BLaER1 (cell line): ENCODE measurements at regions not wholly inside any gene's neighbourhood (a gene's known extent, or its start where the extent isn't known, plus 50 kb on each side); places are given as distances from the start of the nearest gene placed in this dataset.
A peak's percentile ranks its signal among the peaks of the same experiment; 100 is the strongest.

Experiments
- H3K27ac ChIP-seq: shearing (Covaris generic); formaldehyde crosslinking; 2 replicates; pipeline ENCODE4 v1.8.1; 2022
- H3K27me3 ChIP-seq: shearing (Covaris generic); formaldehyde crosslinking; 2 replicates; pipeline ENCODE4 v1.8.1; 2022
- H3K36me3 ChIP-seq: shearing (Covaris generic); formaldehyde crosslinking; 2 replicates; pipeline ENCODE4 v1.8.1; 2022
- H3K4me1 ChIP-seq: shearing (Covaris generic); formaldehyde crosslinking; 2 replicates; pipeline ENCODE4 v1.8.1; 2022
- H3K4me2 ChIP-seq: shearing (Covaris generic); formaldehyde crosslinking; 2 replicates; pipeline ENCODE4 v1.8.1; 2022
- H3K4me3 ChIP-seq: shearing (Covaris generic); formaldehyde crosslinking; 2 replicates; pipeline ENCODE4 v1.8.1; 2022
- H3K9ac ChIP-seq: shearing (Covaris generic); formaldehyde crosslinking; 2 replicates; pipeline ENCODE4 v1.8.1; 2022
- H3K9me3 ChIP-seq: shearing (Covaris generic); formaldehyde crosslinking; 2 replicates; pipeline ENCODE4 v1.8.1; 2022
- H4K20me1 ChIP-seq: shearing (Covaris generic); formaldehyde crosslinking; 2 replicates; pipeline ENCODE4 v1.8.1; 2022
- Cebpa-rat ChIP-seq: shearing (Covaris generic); IDR thresholded peaks from 2 replicates; pipeline ENCODE4 v1.8.1; 2022

GRCh38 chr3:168589376-168589775, 493.7 kb upstream of the GOLIM4 start:
- H3K27ac ChIP-seq, result no peak overlapping the region
- H4K20me1 ChIP-seq, result no peaks in the 10 kb centered on the region
- no peaks in the 10 kb centered on the region for H3K27me3 ChIP-seq
- H3K36me3 ChIP-seq, result no peaks in the 10 kb centered on the region
- TF ChIP-seq Cebpa-rat, result no peak
- H3K4me1 ChIP-seq, result peaks cover 17% of the 10 kb centered on the region
- no peaks in the 10 kb centered on the region for H3K9me3 ChIP-seq
- H3K4me3 ChIP-seq, result no peak overlapping the region
- H3K9ac ChIP-seq, result no peak overlapping the region
- no peak overlapping the region for H3K4me2 ChIP-seq

GRCh38 chr3:168585544-168585943, 489.8 kb upstream of the GOLIM4 start:
- Histone ChIP-seq H3K9ac (no peak overlapping the region), H3K27ac (no peak overlapping the region), H3K4me3 (no peak overlapping the region), H3K36me3 (no peaks in the 10 kb centered on the region), H3K9me3 (no peaks in the 10 kb centered on the region), H3K4me1 (peaks cover 41% of the 10 kb centered on the region), H4K20me1 (no peaks in the 10 kb centered on the region), H3K4me2 (peak overlapping the region; percentile 12; the same call in 1 of the 2 replicates), H3K27me3 (no peaks in the 10 kb centered on the region)
- TF ChIP-seq Cebpa-rat, result no peak

DNA sequence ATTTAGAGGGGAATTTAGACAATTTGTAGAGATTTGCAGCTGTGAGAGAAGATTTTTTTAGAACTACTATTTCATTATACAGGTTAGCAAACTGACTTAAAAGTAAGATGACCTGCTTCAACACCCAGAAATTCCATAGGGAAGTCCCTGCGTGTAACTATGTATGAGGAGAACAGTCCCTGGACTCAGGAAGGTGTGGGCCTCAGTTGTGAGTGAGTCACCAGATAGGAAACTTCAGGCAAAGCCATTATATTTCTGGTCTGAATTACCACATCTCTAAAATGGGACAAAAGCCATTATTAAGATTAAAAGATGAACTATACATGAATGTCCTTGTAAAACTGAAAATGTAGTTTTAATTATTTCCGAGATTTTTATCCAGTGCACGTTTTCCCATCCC, 488.3 kb upstream of the GOLIM4 start:
- no peak overlapping the region for H3K4me2 ChIP-seq
- H3K9me3 ChIP-seq, result no peaks in the 10 kb centered on the region
- no peaks in the 10 kb centered on the region for H3K27me3 ChIP-seq
- TF ChIP-seq Cebpa-rat, result no peak
- no peak overlapping the region for H3K9ac ChIP-seq
- H3K36me3 ChIP-seq, result no peaks in the 10 kb centered on the region
- H3K4me3 ChIP-seq, result no peak overlapping the region
- H3K4me1 ChIP-seq, result peaks cover 51% of the 10 kb centered on the region
- H3K27ac ChIP-seq, result no peak overlapping the region
- no peaks in the 10 kb centered on the region for H4K20me1 ChIP-seq

- Histone ChIP-seq H3K4me1 (peaks cover 59% of the 10 kb centered on the region), H3K27me3 (no peaks in the 10 kb centered on the region), H3K9me3 (no peaks in the 10 kb centered on the region), H3K4me2 (peak overlapping the region; percentile 73), H3K9ac (no peak overlapping the region), H3K27ac (0 out of 2 replicates have a peak overlapping the region, but pooled peaks have one; percentile 16), H3K4me3 (no peak overlapping the region), H4K20me1 (no peaks in the 10 kb centered on the region), H3K36me3 (no peaks in the 10 kb centered on the region)
- no peak for TF ChIP-seq Cebpa-rat
Observed at GRCh38 chr3:168582503-168582902, 486.8 kb upstream of the GOLIM4 start.

DNA sequence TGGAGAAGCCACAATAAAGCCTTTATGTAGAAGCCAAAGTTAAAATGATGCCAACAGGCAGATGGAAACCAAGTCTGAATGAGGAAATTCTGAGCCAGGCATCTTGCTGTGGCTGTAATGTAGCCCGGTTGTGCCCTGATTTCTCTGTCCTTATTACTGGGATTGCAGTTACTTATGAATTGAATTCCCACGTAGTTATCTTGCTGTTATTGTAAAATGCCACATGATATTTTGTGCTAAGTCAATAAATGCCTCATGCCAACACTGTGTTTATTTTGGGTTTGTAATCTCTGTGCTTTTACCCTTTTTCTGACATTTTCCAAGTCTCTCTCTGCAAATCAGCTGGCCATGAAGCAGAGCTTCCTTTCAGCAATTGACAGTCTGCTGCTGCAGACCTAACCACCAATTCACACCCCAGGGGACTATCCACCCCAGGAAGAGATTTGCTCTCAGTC, 486.1 kb upstream of the GOLIM4 start:
- Histone ChIP-seq H3K27me3 (no peaks in the 10 kb centered on the region), H3K4me1 (peaks cover 62% of the 10 kb centered on the region), H3K36me3 (no peaks in the 10 kb centered on the region), H3K9me3 (no peaks in the 10 kb centered on the region), H3K4me2 (peak overlapping the region; percentile 73), H3K9ac (no peak overlapping the region; the same call in 1 of the 2 replicates), H3K27ac (peak overlapping the region; percentile 19; the same call in 1 of the 2 replicates), H3K4me3 (peak overlapping the region; percentile 24; the same call in 1 of the 2 replicates), H4K20me1 (no peaks in the 10 kb centered on the region)
- TF ChIP-seq Cebpa-rat, result no peak

DNA sequence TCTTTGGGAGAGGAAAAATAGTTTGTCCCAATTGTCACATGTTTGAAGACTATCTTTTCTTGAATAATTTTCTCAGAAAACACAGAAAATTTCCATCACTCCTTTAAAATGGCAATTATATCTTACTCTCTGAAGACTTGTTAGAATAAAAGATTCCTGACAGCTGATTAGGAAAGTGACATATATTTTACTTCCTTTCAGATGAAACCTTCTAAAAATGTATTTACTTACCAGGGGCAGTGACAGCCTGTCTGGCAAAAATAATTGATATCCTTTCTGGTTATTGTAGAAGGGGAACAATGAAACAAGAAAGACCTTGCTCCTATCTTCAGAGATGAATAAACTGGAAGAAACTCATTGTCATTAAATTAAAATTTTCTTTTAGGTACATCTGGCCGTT, 483.3 kb upstream of the GOLIM4 start:
- no peaks in the 10 kb centered on the region for H3K9me3 ChIP-seq
- TF ChIP-seq Cebpa-rat, result no peak
- H4K20me1 ChIP-seq, result no peaks in the 10 kb centered on the region
- H3K9ac ChIP-seq, result no peak overlapping the region
- H3K27me3 ChIP-seq, result no peaks in the 10 kb centered on the region
- peak overlapping the region; percentile 39; the same call in 1 of the 2 replicates for H3K4me2 ChIP-seq
- H3K4me3 ChIP-seq, result no peak overlapping the region
- H3K36me3 ChIP-seq, result no peaks in the 10 kb centered on the region
- no peak overlapping the region for H3K27ac ChIP-seq
- H3K4me1 ChIP-seq, result peaks cover 59% of the 10 kb centered on the region

DNA sequence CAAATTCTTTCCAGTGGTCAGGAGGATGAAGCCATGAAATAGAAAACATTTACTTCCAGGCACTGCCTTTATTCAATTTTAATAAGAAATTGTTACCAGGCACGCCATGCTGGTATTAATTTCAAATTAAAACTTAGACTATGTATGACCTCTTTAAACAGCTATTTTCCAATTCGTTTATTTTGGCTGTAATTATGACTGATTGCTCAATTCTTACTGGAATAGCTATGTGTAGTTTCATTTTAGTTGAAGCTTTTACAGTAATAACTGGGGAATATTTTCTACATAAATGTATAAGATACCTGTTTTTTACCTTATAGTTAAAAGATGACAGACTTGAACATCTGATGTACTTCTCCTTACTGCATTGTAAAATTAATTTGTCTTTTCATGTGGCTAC, 480.0 kb upstream of the GOLIM4 start:
- Histone ChIP-seq H3K4me3 (no peak overlapping the region), H3K4me1 (peaks cover 37% of the 10 kb centered on the region), H3K9ac (no peak overlapping the region), H3K9me3 (no peaks in the 10 kb centered on the region), H4K20me1 (no peaks in the 10 kb centered on the region), H3K36me3 (no peaks in the 10 kb centered on the region), H3K27me3 (no peaks in the 10 kb centered on the region), H3K4me2 (no peak overlapping the region), H3K27ac (no peak overlapping the region)
- no peak for TF ChIP-seq Cebpa-rat

GRCh38 chr3:168574455-168575158, 478.9 kb upstream of the GOLIM4 start:
- Histone ChIP-seq H3K4me3 (no peak overlapping the region), H4K20me1 (no peaks in the 10 kb centered on the region), H3K9ac (no peak overlapping the region), H3K9me3 (no peaks in the 10 kb centered on the region), H3K27ac (no peak overlapping the region), H3K4me2 (no peak overlapping the region), H3K36me3 (no peaks in the 10 kb centered on the region), H3K27me3 (no peaks in the 10 kb centered on the region), H3K4me1 (peaks cover 25% of the 10 kb centered on the region)
- TF ChIP-seq Cebpa-rat, result no peak

DNA sequence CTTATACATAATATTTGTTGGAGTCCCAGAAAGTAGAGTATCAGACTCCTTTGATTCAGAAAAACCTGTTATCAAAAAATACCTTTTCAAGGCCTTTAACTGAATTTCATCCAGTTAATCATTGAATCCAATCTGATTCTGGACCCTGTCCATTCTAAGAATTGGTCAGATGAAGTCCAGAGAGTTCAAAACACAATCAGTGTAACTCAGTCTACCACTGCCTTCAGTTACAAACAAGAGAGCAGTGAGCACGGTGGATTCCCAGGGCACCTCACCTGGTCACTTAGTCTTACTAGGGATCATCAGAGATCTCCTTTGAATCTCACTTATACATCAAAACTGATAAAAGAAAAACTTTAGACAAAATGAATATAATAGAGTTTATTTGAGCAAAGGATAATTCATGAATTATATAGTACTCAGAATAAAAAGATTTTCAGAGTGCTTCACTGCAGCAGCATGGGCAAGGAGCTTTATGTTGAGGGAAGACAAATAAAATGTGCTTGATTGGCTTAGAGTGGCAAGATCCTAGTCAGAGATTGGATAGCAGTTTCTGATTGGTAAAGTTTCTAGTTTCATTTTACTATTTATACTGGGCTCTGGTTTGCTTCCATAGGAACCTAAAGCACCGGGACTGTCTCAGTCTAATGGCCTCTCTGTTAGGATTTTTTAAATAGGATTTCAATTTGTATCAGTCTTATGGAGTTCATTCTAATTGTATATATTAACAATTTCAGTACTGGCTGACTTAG, 474.9 kb upstream of the GOLIM4 start:
- Histone ChIP-seq H3K4me1 (no peaks in the 10 kb centered on the region), H3K9ac (no peak overlapping the region), H3K36me3 (no peaks in the 10 kb centered on the region), H3K27me3 (no peaks in the 10 kb centered on the region), H3K9me3 (no peaks in the 10 kb centered on the region), H3K4me2 (no peak overlapping the region), H4K20me1 (no peaks in the 10 kb centered on the region), H3K4me3 (no peak overlapping the region), H3K27ac (no peak overlapping the region)
- TF ChIP-seq Cebpa-rat, result no peak

GRCh38 chr3:168558728-168559411, 463.1 kb upstream of the GOLIM4 start:
- no peak for TF ChIP-seq Cebpa-rat
- Histone ChIP-seq H3K4me3 (no peak overlapping the region), H3K4me1 (no peaks in the 10 kb centered on the region), H4K20me1 (no peaks in the 10 kb centered on the region), H3K9ac (no peak overlapping the region), H3K9me3 (no peaks in the 10 kb centered on the region), H3K27ac (no peak overlapping the region), H3K4me2 (no peak overlapping the region), H3K36me3 (no peaks in the 10 kb centered on the region), H3K27me3 (no peaks in the 10 kb centered on the region)
